NCI-H69 (cell line): ENCODE measurements at regions not wholly inside any gene's neighbourhood (a gene's known extent, or its start where the extent isn't known, plus 50 kb on each side); places are given as distances from the start of the nearest gene placed in this dataset.
A peak's percentile ranks its signal among the peaks of the same experiment; 100 is the strongest.

Experiments used
- DNase-seq: peaks from one replicate; lab custom pipeline; 2025; lab: John Stamatoyannopoulos, UW

GRCh38 chr15:62742409-62743171 lies 300.0 kb upstream of the TPM1 start:
- DNase-seq, result peak; percentile 83

GRCh38 chr15:62745621-62746225 lies 296.8 kb upstream of the TPM1 start:
- no peak for DNase-seq

- no peak for DNase-seq
Measured at GRCh38 chr15:62748196-62748595, 294.4 kb upstream of the TPM1 start.

GRCh38 chr15:62749036-62749815 lies 293.3 kb upstream of the TPM1 start:
- peak; percentile 19 for DNase-seq

GRCh38 chr15:62750471-62750870 lies 292.1 kb upstream of the TPM1 start:
- DNase-seq, result no peak

- no peak for DNase-seq
Measured at GRCh38 chr15:62752657-62753517, 289.7 kb upstream of the TPM1 start.

GRCh38 chr15:62753518-62754221 lies 288.9 kb upstream of the TPM1 start:
- DNase-seq, result no peak

- DNase-seq, result no peak
Measured at GRCh38 chr15:62756326-62756994, 286.1 kb upstream of the TPM1 start.

GRCh38 chr15:62756995-62757360 lies 285.6 kb upstream of the TPM1 start:
- no peak for DNase-seq

GRCh38 chr15:62757535-62757934 lies 285.0 kb upstream of the TPM1 start:
- no peak for DNase-seq

GRCh38 chr15:62758126-62758951 lies 284.2 kb upstream of the TPM1 start:
- DNase-seq, result no peak

GRCh38 chr15:62758952-62759349 lies 283.6 kb upstream of the TPM1 start:
- no peak for DNase-seq

- no peak for DNase-seq
Measured at GRCh38 chr15:62760538-62760937, 282.0 kb upstream of the TPM1 start.

GRCh38 chr15:62765916-62766315 lies 276.6 kb upstream of the TPM1 start:
- no peak for DNase-seq

- DNase-seq, result no peak
Measured at GRCh38 chr15:62766599-62766998, 275.9 kb upstream of the TPM1 start.

GRCh38 chr15:62769604-62770003 lies 272.9 kb upstream of the TPM1 start:
- no peak for DNase-seq

GRCh38 chr15:62770111-62770660 lies 272.4 kb upstream of the TPM1 start:
- no peak for DNase-seq

- no peak for DNase-seq
Measured at GRCh38 chr15:62770752-62771151, 271.8 kb upstream of the TPM1 start.

- DNase-seq, result no peak
Measured at GRCh38 chr15:62771234-62771633, 271.3 kb upstream of the TPM1 start.
